Activated naive CD4-positive, alpha-beta T cell treated with anti-CD3 and anti-CD28 coated beads, Interleukin-2, amount 50 U/mL, for 24 hours (primary cell): ENCODE measurements at regions not wholly inside any gene's neighbourhood (a gene's known extent, or its start where the extent isn't known, plus 50 kb on each side); places are given as distances from the start of the nearest gene placed in this dataset.

Source experiments
- H3K27ac Mint-ChIP-seq: one replicate; pipeline ENCODE4 v1.8.0; 2021; ENCODE audit warnings: mild to moderate bottlenecking, mixed read lengths
- H3K27me3 Mint-ChIP-seq: one replicate; pipeline ENCODE4 v1.8.0; 2021; ENCODE audit warnings: mixed read lengths
- H3K36me3 Mint-ChIP-seq: one replicate; pipeline ENCODE4 v1.8.0; 2021; ENCODE audit warnings: mixed read lengths
- H3K4me1 Mint-ChIP-seq: one replicate; pipeline ENCODE4 v1.8.0; 2021; ENCODE audit warnings: mixed read lengths
- H3K4me3 Mint-ChIP-seq: one replicate; pipeline ENCODE4 v1.8.0; 2021; ENCODE audit warnings: mild to moderate bottlenecking, mixed read lengths
- H3K9me3 Mint-ChIP-seq: one replicate; pipeline ENCODE4 v1.8.0; 2021; ENCODE audit warnings: mixed read lengths

GRCh38 chr4:188197566-188197965, 58.3 kb downstream of the TRIML1 start:
- H3K4me3 Mint-ChIP-seq, result no peak overlapping the region
- H3K36me3 Mint-ChIP-seq, result no peaks in the 10 kb centered on the region
- no peak overlapping the region for H3K27ac Mint-ChIP-seq
- H3K9me3 Mint-ChIP-seq, result peaks cover 17% of the 10 kb centered on the region
- H3K27me3 Mint-ChIP-seq, result no peaks in the 10 kb centered on the region
- H3K4me1 Mint-ChIP-seq, result no peaks in the 10 kb centered on the region

DNA sequence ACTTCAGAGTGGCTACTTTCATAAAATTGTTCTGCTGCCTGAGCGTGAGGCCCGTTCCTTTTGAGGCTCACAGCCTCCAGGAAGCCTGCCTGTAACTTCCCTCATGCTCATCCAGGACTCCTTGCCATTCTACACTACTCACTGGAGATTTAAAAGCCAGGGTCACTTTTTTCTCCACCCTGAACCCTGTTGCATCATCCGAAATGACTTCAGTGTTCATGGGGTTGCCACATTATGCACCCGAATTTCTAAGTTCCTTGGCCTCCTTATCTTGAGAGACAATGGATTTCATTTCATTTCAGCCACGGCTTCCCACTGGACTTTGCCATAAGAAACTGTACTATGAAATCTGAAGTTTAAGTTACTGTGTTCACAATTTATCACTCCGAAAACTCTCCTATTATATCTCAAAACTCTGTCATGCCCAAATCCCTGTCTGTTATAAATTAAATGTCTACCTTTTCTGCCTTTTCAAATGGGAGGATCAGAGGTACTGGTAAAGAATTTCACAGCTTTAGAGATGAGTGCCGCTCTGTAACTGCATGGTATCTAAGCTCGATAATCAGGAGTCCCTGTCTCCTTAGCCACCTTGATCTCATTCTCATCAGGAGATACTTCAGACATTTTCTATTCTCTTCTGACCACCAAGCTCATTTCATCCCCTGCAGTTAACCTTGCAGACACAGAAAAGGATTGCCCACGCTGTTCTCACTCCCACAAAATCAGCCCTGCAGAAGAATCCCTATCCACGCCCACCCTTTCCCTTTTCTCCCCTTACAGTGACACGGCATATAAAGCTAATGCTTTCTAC, 59.9 kb downstream of the TRIML1 start:
- Mint-ChIP-seq H3K4me1 (no peaks in the 10 kb centered on the region), H3K27me3 (no peaks in the 10 kb centered on the region), H3K4me3 (no peak overlapping the region), H3K9me3 (peaks cover 19% of the 10 kb centered on the region), H3K27ac (no peak overlapping the region), H3K36me3 (no peaks in the 10 kb centered on the region)

GRCh38 chr4:188201851-188202250, 62.6 kb downstream of the TRIML1 start:
- Mint-ChIP-seq H3K27ac (no peak overlapping the region), H3K4me3 (no peak overlapping the region), H3K27me3 (no peaks in the 10 kb centered on the region), H3K4me1 (no peaks in the 10 kb centered on the region), H3K36me3 (no peaks in the 10 kb centered on the region), H3K9me3 (peaks cover 24% of the 10 kb centered on the region)

GRCh38 chr4:188206783-188207182, 67.5 kb downstream of the TRIML1 start:
- H3K4me1 Mint-ChIP-seq, result no peaks in the 10 kb centered on the region
- peaks cover 13% of the 10 kb centered on the region for H3K9me3 Mint-ChIP-seq
- H3K27ac Mint-ChIP-seq, result no peak overlapping the region
- H3K4me3 Mint-ChIP-seq, result no peak overlapping the region
- no peaks in the 10 kb centered on the region for H3K27me3 Mint-ChIP-seq
- H3K36me3 Mint-ChIP-seq, result no peaks in the 10 kb centered on the region

- Mint-ChIP-seq H3K9me3 (peaks cover 4% of the 10 kb centered on the region), H3K27me3 (no peaks in the 10 kb centered on the region), H3K4me3 (no peak overlapping the region), H3K27ac (no peak overlapping the region), H3K4me1 (no peaks in the 10 kb centered on the region), H3K36me3 (no peaks in the 10 kb centered on the region)
Observed at GRCh38 chr4:188214861-188215260, 75.6 kb downstream of the TRIML1 start.

- no peaks in the 10 kb centered on the region for H3K36me3 Mint-ChIP-seq
- peaks cover 4% of the 10 kb centered on the region for H3K9me3 Mint-ChIP-seq
- H3K27ac Mint-ChIP-seq, result no peak overlapping the region
- H3K4me1 Mint-ChIP-seq, result no peaks in the 10 kb centered on the region
- no peaks in the 10 kb centered on the region for H3K27me3 Mint-ChIP-seq
- H3K4me3 Mint-ChIP-seq, result no peak overlapping the region
Observed at GRCh38 chr4:188218392-188218791, 79.2 kb downstream of the TRIML1 start.

DNA sequence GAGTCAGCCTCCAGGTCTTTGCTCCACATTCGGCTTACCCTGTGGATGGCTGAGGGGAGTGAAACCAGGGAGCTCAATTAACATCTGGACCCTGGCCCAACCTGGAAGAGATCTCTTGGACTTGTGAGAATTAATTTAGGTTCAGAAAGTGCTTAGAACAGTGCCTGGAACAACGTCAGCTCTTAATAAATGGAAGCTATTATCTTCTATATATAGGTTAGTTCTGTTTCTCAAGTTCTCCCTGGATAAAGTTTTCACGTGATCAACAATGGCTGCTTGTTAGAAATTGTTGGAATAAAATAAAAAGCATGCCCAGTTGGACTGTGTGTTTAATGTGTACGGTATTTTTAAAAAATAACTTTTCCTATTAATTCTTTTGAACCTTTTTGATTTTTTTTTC, 80.8 kb downstream of the TRIML1 start:
- Mint-ChIP-seq H3K4me3 (no peak overlapping the region), H3K9me3 (peaks cover 4% of the 10 kb centered on the region), H3K27me3 (no peaks in the 10 kb centered on the region), H3K27ac (no peak overlapping the region), H3K4me1 (no peaks in the 10 kb centered on the region), H3K36me3 (no peaks in the 10 kb centered on the region)

GRCh38 chr4:188221090-188221489, 81.8 kb downstream of the TRIML1 start:
- Mint-ChIP-seq H3K27me3 (no peaks in the 10 kb centered on the region), H3K36me3 (no peaks in the 10 kb centered on the region), H3K4me1 (no peaks in the 10 kb centered on the region), H3K9me3 (peaks cover 4% of the 10 kb centered on the region), H3K4me3 (no peak overlapping the region), H3K27ac (no peak overlapping the region)

DNA sequence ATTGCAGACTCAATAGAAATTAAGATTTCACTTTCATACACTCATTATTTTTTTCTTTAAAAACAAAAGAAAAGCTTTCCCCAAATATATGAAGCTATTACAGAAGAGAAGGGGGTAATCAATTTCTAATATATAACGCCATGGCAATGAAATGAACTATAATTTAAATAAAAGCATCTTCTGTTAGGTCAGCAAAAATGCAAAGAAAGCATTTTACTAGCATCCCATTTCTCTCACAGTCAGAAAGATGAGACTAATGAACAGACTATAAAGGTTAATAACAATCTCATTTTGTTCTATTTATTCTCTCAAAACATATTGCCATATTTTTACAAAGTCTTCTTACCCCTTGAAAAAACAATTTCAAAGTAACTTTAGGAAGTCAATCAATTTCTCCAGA, 89.0 kb downstream of the TRIML1 start:
- Mint-ChIP-seq H3K36me3 (no peaks in the 10 kb centered on the region), H3K4me3 (no peak overlapping the region), H3K27me3 (no peaks in the 10 kb centered on the region), H3K4me1 (no peaks in the 10 kb centered on the region), H3K9me3 (no peaks in the 10 kb centered on the region), H3K27ac (no peak overlapping the region)

- Mint-ChIP-seq H3K9me3 (no peaks in the 10 kb centered on the region), H3K27me3 (no peaks in the 10 kb centered on the region), H3K4me3 (no peak overlapping the region), H3K36me3 (no peaks in the 10 kb centered on the region), H3K4me1 (no peaks in the 10 kb centered on the region), H3K27ac (no peak overlapping the region)
Observed at GRCh38 chr4:188232428-188232827, 93.2 kb downstream of the TRIML1 start.

GRCh38 chr4:188242041-188242440, 102.8 kb downstream of the TRIML1 start:
- Mint-ChIP-seq H3K4me1 (no peaks in the 10 kb centered on the region), H3K27me3 (peaks cover 2% of the 10 kb centered on the region), H3K27ac (no peak overlapping the region), H3K9me3 (peaks cover 4% of the 10 kb centered on the region), H3K36me3 (no peaks in the 10 kb centered on the region), H3K4me3 (no peak overlapping the region)

DNA sequence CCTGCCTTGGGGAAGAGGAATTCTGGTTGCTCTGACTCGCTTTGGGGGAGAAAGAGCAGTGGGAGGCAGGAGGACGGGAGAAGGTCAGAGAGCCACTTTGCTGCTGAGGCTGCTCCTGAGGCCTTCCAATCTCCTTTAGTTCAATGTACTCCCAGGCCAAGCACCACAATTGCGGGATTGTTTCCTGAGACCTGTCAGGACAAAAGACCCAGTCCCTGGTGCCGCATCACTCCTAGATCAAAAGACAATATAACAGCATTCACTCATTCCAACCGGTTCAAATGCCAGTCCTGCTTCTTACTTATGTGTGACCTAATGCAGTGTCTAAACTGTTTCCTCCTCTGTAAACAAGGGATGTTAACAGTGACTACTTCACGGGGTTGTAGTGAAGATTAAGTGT, 106.4 kb downstream of the TRIML1 start:
- H3K27ac Mint-ChIP-seq, result no peak overlapping the region
- H3K4me3 Mint-ChIP-seq, result no peak overlapping the region
- H3K36me3 Mint-ChIP-seq, result no peaks in the 10 kb centered on the region

DNA sequence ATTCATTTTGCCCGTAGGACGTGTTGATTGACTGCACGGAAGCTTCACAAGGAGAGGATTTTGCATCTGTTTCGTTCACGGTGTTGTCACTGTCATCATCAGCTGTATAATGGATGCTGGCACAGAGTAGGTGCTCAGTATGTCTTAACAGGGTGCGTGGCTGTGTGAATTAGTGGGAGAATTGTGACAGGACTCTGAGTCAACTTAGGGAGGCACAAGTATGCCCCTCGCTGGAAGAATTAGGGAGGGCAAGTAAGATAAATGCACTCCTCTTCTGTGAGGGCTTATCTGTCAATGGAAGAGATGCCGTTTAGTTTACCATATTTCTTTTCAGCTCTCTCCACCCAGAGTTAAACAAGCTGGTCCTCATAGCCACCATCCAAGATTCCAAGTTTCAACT, 107.2 kb downstream of the TRIML1 start:
- Mint-ChIP-seq H3K27me3 (peaks cover 2% of the 10 kb centered on the region), H3K36me3 (no peaks in the 10 kb centered on the region), H3K9me3 (peaks cover 4% of the 10 kb centered on the region), H3K4me3 (no peak overlapping the region), H3K27ac (no peak overlapping the region), H3K4me1 (no peaks in the 10 kb centered on the region)

More for the DNA sequence above, 106.4 kb downstream of the TRIML1 start:
- Mint-ChIP-seq H3K4me1 (no peaks in the 10 kb centered on the region), H3K9me3 (peaks cover 4% of the 10 kb centered on the region), H3K27me3 (peaks cover 2% of the 10 kb centered on the region)

- Mint-ChIP-seq H3K36me3 (no peaks in the 10 kb centered on the region), H3K9me3 (peaks cover 6% of the 10 kb centered on the region), H3K4me3 (no peak overlapping the region), H3K27me3 (no peaks in the 10 kb centered on the region), H3K27ac (no peak overlapping the region), H3K4me1 (no peaks in the 10 kb centered on the region)
Observed at GRCh38 chr4:188254211-188254610, 115.0 kb downstream of the TRIML1 start.

DNA sequence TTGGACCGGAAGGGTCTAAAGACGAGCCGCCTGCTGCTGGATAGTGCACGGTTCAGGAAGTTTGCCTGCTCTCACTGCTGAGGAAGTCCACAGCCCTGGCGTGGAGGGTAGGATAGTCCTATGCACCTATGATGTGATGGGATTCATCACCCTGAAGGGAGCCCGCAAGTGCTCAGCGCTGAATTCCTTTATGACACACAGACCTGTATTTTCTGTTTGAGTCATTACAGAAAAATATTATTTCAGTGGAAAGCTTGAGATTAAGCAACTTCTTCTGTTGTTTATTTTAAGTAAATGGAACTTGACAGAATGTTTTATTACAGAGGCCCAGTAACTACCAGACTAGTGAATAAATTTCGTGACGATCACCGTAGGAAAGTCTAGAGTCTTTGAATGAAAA, 123.2 kb downstream of the TRIML1 start:
- Mint-ChIP-seq H3K27me3 (no peaks in the 10 kb centered on the region), H3K9me3 (peaks cover 5% of the 10 kb centered on the region), H3K36me3 (no peaks in the 10 kb centered on the region), H3K27ac (no peak overlapping the region), H3K4me3 (no peak overlapping the region), H3K4me1 (no peaks in the 10 kb centered on the region)

DNA sequence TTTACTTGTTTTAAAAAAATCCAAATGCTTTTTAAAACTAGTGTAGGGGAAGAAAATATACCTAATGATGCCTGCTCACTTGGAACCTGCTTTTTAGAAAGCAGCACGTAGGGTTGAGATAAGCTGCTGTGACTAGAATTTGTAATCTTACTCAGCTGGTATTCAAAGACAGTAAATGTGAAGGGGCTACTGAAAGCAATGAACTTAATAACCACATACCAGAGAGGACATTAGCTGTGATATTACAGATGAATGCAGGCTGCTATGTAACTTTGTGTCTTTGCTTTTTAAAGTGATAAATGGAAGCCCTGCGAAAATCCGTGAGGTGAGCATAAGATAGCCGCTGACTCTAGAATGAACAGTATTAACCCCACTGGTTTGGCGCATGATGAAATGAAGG, 124.1 kb downstream of the TRIML1 start:
- H3K4me1 Mint-ChIP-seq, result no peaks in the 10 kb centered on the region
- H3K27ac Mint-ChIP-seq, result no peak overlapping the region
- H3K4me3 Mint-ChIP-seq, result no peak overlapping the region
- peaks cover 5% of the 10 kb centered on the region for H3K9me3 Mint-ChIP-seq
- no peaks in the 10 kb centered on the region for H3K36me3 Mint-ChIP-seq
- no peaks in the 10 kb centered on the region for H3K27me3 Mint-ChIP-seq

DNA sequence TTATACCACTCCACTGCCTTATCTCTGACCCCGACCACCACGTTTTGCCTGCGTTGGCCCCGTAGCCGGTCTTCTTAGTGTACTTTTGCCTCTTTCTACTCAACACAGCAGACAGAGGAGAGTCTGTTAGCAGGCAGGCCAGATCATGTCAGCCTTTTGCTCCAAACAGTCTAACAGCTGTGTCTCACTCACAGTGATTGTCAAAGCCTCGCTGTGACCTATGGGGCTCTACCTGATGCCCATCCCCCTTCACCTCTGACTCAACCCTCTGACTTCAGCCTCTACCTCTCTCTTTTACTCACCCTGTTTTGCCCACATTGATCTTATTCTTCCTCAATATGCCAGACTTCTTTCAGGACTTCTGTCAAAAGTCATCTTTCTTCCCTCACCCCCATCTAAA, 127.1 kb downstream of the TRIML1 start:
- H3K36me3 Mint-ChIP-seq, result no peaks in the 10 kb centered on the region
- H3K27me3 Mint-ChIP-seq, result no peaks in the 10 kb centered on the region
- H3K4me1 Mint-ChIP-seq, result no peaks in the 10 kb centered on the region
- H3K9me3 Mint-ChIP-seq, result peaks cover 5% of the 10 kb centered on the region
- H3K4me3 Mint-ChIP-seq, result no peak overlapping the region
- H3K27ac Mint-ChIP-seq, result no peak overlapping the region
